PC-9 (cell line): ENCODE measurements at regions not wholly inside any gene's neighbourhood (a gene's known extent, or its start where the extent isn't known, plus 50 kb on each side); places are given as distances from the start of the nearest gene placed in this dataset.

Experiments
- BruUV-seq: library from RNA; stranded (reverse); fragments of 400-500 nt; replicated peaks from 2 replicates; lab custom pipeline; 2021; lab: Mats Ljungman, UMichigan
- CTCF ChIA-PET: fragments of 300-600 bp; sonication (Branson Sonifier 250); formaldehyde crosslinking; loops from one replicate; lab custom pipeline; 2022; ENCODE audit warnings: antibody characterized with exemption; lab: Charles Lee
- POLR2A ChIA-PET: fragments of 300-600 bp; sonication (Branson Sonifier 250); formaldehyde crosslinking; loops from one replicate; lab custom pipeline; 2022; ENCODE audit warnings: antibody characterized with exemption; ENCODE audit not compliant: unreplicated experiment; lab: Charles Lee
- DNase-seq, 2 experiments: peaks; one replicate each; pipeline versions ENCODE4 v3.0.0 to v3.0.0-alpha.2; 2015 to 2022; ENCODE audit warnings: mixed read lengths in 1 of 2
- H2AFZ ChIP-seq: fragments of 200-600 bp; sonication (generic); 2 replicates; pipeline ENCODE4 v1.8.1; 2017; ENCODE audit warnings: antibody characterized with exemption
- H3F3A ChIP-seq: fragments of 200-600 bp; sonication (generic); 2 replicates; pipeline ENCODE4 v1.8.1; 2017; ENCODE audit warnings: antibody characterized with exemption, mild to moderate bottlenecking, low read depth; ENCODE audit not compliant: insufficient read depth
- H3K27ac ChIP-seq: fragments of 200-600 bp; sonication (generic); 2 replicates; pipeline ENCODE4 v1.6.1; 2016; ENCODE audit warnings: mixed run types
- H3K27me3 ChIP-seq: fragments of 200-600 bp; sonication (generic); 2 replicates; pipeline ENCODE4 v1.6.1; 2016; ENCODE audit warnings: low read depth, mixed run types; ENCODE audit not compliant: insufficient read depth
- H3K36me3 ChIP-seq: fragments of 200-600 bp; sonication (generic); 2 replicates; pipeline ENCODE4 v1.6.1; 2016; ENCODE audit warnings: low read depth, mixed run types
- H3K4me1 ChIP-seq: fragments of 200-600 bp; sonication (generic); replicated peaks from 2 replicates; pipeline ENCODE4 v1.6.1; 2016; ENCODE audit warnings: mixed run types; ENCODE audit not compliant: insufficient read depth
- H3K4me2 ChIP-seq: fragments of 200-600 bp; sonication (generic); 2 replicates; pipeline ENCODE4 v1.6.1; 2017; ENCODE audit warnings: mixed run types
- H3K4me3 ChIP-seq: fragments of 200-600 bp; sonication (generic); 2 replicates; pipeline ENCODE4 v1.6.1; 2016; ENCODE audit warnings: mixed run types
- H3K79me2 ChIP-seq: fragments of 200-600 bp; sonication (generic); 2 replicates; pipeline ENCODE4 v1.6.1; 2017; ENCODE audit warnings: low read depth, mixed run types
- H3K9me2 ChIP-seq: fragments of 200-600 bp; sonication (generic); 2 replicates; pipeline ENCODE4 v1.8.1; 2017; ENCODE audit warnings: mild to moderate bottlenecking; ENCODE audit not compliant: insufficient read depth
- H3K9me3 ChIP-seq: fragments of 200-600 bp; sonication (generic); 2 replicates; pipeline ENCODE4 v1.8.1; 2016; ENCODE audit warnings: low read depth; ENCODE audit not compliant: insufficient read depth
- H4K20me1 ChIP-seq: fragments of 200-600 bp; sonication (generic); 2 replicates; pipeline ENCODE4 v1.8.1; 2017; ENCODE audit not compliant: insufficient read depth
- EZH2 ChIP-seq: fragments of 200-600 bp; sonication (generic); IDR thresholded peaks from 2 replicates; pipeline ENCODE4 v1.8.0; 2017; ENCODE audit warnings: antibody characterized with exemption, low read depth
- intact Hi-C: fragments of 100-400 bp; cut with micrococcal nuclease; formaldehyde crosslinking; loops from one replicate; pipeline ENCODE4 v1.10.0; 2022; ENCODE audit not compliant: unreplicated experiment
- TF ChIP-seq, protein P1 (sequence below): fragments of 200-600 bp; sonication (generic); conservative IDR thresholded peaks from 2 replicates; pipeline ENCODE4 v1.6.1; 2017; ENCODE audit warnings: mixed run types, antibody characterized with exemption, mild to moderate bottlenecking, moderate library complexity

DNA sequence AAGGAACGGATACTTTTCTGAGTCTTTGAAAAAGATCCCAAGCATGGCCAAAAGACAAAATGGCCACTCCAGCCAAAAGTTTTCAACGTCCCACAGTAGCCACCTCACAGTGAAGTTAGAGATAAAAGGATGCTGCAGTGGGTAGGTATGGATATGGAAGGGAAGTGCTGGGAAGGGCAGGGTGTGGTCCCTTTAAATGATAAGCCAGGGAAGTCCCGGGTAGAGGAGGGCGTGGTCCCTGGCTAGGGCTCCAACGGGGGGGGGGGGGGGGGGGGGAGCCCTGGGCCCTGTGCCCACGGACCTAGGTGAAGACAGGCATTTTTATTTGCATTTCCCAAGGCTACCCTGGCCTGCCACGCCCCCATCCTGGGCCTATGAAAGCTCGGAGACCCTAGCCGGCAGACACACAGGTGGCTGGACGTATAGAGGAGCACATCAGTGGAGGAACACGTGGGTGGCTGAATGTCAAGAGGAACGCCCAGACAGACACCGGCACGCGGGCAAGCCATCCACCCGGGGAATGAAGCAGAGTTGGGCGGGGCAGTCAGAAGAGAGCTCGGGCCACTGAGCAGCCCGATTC is 306.7 kb downstream of the NFIB start:
- no peaks in the 10 kb centered on the region for H3K4me1 ChIP-seq
- H2AFZ ChIP-seq, result no peak overlapping the region
- H3K9me3 ChIP-seq, result no peaks in the 10 kb centered on the region
- no peaks in the 10 kb centered on the region for H3K9me2 ChIP-seq
- no peaks in the 10 kb centered on the region for H3F3A ChIP-seq
- H4K20me1 ChIP-seq, result no peaks in the 10 kb centered on the region
- ChIA-PET CTCF (no interaction called here), POLR2A (no interaction called here)
- no peaks in the 10 kb centered on the region for H3K79me2 ChIP-seq
- TF ChIP-seq EZH2, result no peak
- TF ChIP-seq, protein P1, sequence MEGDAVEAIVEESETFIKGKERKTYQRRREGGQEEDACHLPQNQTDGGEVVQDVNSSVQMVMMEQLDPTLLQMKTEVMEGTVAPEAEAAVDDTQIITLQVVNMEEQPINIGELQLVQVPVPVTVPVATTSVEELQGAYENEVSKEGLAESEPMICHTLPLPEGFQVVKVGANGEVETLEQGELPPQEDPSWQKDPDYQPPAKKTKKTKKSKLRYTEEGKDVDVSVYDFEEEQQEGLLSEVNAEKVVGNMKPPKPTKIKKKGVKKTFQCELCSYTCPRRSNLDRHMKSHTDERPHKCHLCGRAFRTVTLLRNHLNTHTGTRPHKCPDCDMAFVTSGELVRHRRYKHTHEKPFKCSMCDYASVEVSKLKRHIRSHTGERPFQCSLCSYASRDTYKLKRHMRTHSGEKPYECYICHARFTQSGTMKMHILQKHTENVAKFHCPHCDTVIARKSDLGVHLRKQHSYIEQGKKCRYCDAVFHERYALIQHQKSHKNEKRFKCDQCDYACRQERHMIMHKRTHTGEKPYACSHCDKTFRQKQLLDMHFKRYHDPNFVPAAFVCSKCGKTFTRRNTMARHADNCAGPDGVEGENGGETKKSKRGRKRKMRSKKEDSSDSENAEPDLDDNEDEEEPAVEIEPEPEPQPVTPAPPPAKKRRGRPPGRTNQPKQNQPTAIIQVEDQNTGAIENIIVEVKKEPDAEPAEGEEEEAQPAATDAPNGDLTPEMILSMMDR, result no peak
- no peaks in the 10 kb centered on the region for H3K27me3 ChIP-seq
- H3K36me3 ChIP-seq, result no peaks in the 10 kb centered on the region
- intact Hi-C loops, result no loop called here
- H3K27ac ChIP-seq, result no peak overlapping the region
- H3K4me2 ChIP-seq, result no peak overlapping the region
- no TSS peak for BruUV-seq
- DNase-seq, result no peak
- no peak overlapping the region for H3K4me3 ChIP-seq

DNA sequence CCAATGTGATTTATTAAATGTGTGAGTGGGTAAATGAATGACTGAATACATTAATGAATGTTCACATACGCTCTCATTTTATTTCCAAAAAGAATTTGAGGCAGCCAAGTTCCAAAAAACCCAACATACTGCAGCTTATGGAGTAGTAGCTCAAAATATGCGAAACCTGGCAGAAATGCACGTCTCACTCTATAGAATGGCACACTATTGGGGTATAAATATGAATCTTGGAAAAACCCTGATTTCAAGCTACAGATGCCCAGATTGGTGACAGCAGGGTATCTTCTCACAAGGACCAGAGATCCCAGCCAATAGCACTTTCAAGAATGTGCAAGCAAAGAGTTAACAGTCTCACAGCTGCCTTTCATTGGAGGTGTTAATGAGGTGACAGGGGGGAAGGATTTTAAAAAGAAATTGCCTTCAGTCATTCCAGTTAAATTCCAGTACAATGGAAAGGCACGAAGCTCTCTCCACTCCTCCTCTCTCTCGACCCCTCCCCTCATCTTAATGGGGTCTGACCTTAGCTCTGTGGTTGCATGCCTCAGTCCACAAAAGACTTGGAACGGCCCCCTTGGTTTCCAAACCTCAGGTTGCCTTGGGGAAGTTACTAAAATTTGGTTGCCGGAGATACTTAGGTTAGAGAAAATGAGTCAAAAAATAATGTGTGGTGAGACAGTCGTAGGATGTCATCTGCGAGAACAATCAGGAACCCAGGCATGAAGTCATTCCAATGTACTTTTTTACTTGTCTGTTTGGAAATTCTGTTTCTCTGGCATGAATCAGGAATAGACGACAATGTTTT is 307.4 kb downstream of the NFIB start:
- Histone ChIP-seq H3K27ac (no peak overlapping the region), H3K27me3 (no peaks in the 10 kb centered on the region), H3K9me3 (no peaks in the 10 kb centered on the region), H3K4me3 (no peak overlapping the region), H2AFZ (no peak overlapping the region), H3K4me2 (no peak overlapping the region), H3K4me1 (no peaks in the 10 kb centered on the region), H3K36me3 (no peaks in the 10 kb centered on the region), H3K9me2 (no peaks in the 10 kb centered on the region), H3F3A (no peaks in the 10 kb centered on the region), H4K20me1 (no peaks in the 10 kb centered on the region), H3K79me2 (no peaks in the 10 kb centered on the region)
- TF ChIP-seq, protein P1, result no peak
- no peak for TF ChIP-seq EZH2
- no peak for DNase-seq
- no TSS peak for BruUV-seq
- ChIA-PET POLR2A (no interaction called here), CTCF (no interaction called here)
- intact Hi-C loops, result no loop called here

DNA sequence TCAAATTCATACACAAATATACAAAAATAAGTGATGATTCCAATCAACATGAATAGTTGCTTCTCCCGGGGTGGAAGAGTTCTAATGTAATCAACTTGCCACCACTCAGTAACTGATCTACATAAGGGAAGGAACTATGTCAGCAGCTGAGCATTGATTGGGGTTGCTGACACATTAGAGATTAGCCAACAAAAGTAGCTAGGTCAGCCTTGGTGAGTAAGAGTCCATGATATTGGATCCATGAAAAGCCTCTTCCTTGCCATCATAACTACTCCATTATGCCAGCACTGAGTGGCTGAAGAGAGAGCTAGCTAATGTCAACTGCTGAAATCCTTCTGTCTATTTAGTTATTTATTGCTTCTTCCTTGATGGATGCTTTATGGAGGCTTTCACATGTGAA is 309.8 kb downstream of the NFIB start:
- H4K20me1 ChIP-seq, result no peaks in the 10 kb centered on the region
- TF ChIP-seq EZH2, result no peak
- TF ChIP-seq, protein P1, result no peak

More for the DNA sequence above, 309.8 kb downstream of the NFIB start:
- no peaks in the 10 kb centered on the region for H3K4me1 ChIP-seq
- no peaks in the 10 kb centered on the region for H3K9me2 ChIP-seq
- H3K4me3 ChIP-seq, result no peak overlapping the region
- no peaks in the 10 kb centered on the region for H3K9me3 ChIP-seq
- no peak overlapping the region for H3K4me2 ChIP-seq
- H3K27me3 ChIP-seq, result no peaks in the 10 kb centered on the region
- ChIA-PET CTCF (no interaction called here), POLR2A (no interaction called here)
- no peaks in the 10 kb centered on the region for H3K79me2 ChIP-seq
- intact Hi-C loops, result no loop called here
- no peak overlapping the region for H3K27ac ChIP-seq
- H2AFZ ChIP-seq, result no peak overlapping the region
- no peaks in the 10 kb centered on the region for H3K36me3 ChIP-seq
- DNase-seq, result no peak
- H3F3A ChIP-seq, result no peaks in the 10 kb centered on the region
- no TSS peak for BruUV-seq
